ENCODE measurements at regions not wholly inside any gene's neighbourhood (a gene's known extent, or its start where the extent isn't known, plus 50 kb on each side); places are given as distances from the start of the nearest gene placed in this dataset.

- BruUV-seq (replicated peaks) = no TSS peak
- WGBS, 2 experiments (ENCODE audit: extremely low coverage in 2 of 2, insufficient read length in 1 of 2) = no CpG with 5 or more reads among the region's 3 CpGs
- no peak overlapping the region for H2AK9ac ChIP-seq (replicated peaks; ENCODE audit: low read depth, low read length, poor library complexity)
Measured at GRCh38 chr4:187449702-187450101, 545.9 kb upstream of the ZFP42 start.

More at GRCh38 chr4:187449702-187450101, 545.9 kb upstream of the ZFP42 start:
- Histone ChIP-seq H3K14ac (replicated peaks; ENCODE audit: low read depth, low read length) (peak overlapping the region; percentile 18; the same call in 1 of the 2 replicates), H3K9ac (ENCODE audit: low read depth, low read length) (no peak overlapping the region), H3K4me3 (ENCODE audit: insufficient read depth, low read depth, low read length) (no peak overlapping the region), H4K5ac (ENCODE audit: low read depth, low read length) (no peak overlapping the region), H4K20me1 (ENCODE audit: insufficient read depth, low read length) (no peaks in the 10 kb centered on the region), H4K91ac (ENCODE audit: insufficient read depth, low read depth, low read length) (no peak overlapping the region), H3K27ac (ENCODE audit: insufficient read depth, low read length) (no peak overlapping the region), H3K36me3 (ENCODE audit: control insufficient read depth, insufficient read depth, low read length) (no peaks in the 10 kb centered on the region), H3K23ac (ENCODE audit: low read depth, low read length) (peak overlapping the region; percentile 56; the same call in 1 of the 2 replicates), H4K8ac (ENCODE audit: low read depth in 2 of 2, low read length in 2 of 2) (no peak overlapping the region), H2AK5ac (ENCODE audit: low read depth, low read length) (no peak overlapping the region), H3K79me1 (ENCODE audit: low read depth in 1 of 2, low read length in 2 of 2) (no peaks in the 10 kb centered on the region), H2BK120ac (ENCODE audit: low read depth, low read length) (no peak overlapping the region), H3K18ac (ENCODE audit: low read depth, low read length) (0 out of 2 replicates have a peak overlapping the region, but pooled peaks have one; percentile 34), H2BK5ac (ENCODE audit: low read depth, low read length, poor library complexity, severe bottlenecking) (no peak overlapping the region), H3K56ac (ENCODE audit: extremely low read depth, insufficient read depth, low read length) (no peak overlapping the region), H3K4me1 (ENCODE audit: control insufficient read depth, insufficient read depth, low read length) (peaks cover 2% of the 10 kb centered on the region; the same call in 1 of the 2 replicates), H3K27me3 (ENCODE audit: control insufficient read depth, insufficient read depth, low read length) (no peaks in the 10 kb centered on the region), H3K9me3 (ENCODE audit: control insufficient read depth, insufficient read depth, low read length) (no peaks in the 10 kb centered on the region), H2BK20ac (ENCODE audit: low read depth, low read length) (no peak overlapping the region), H3K9me1 (ENCODE audit: insufficient read depth, low read length) (no peaks in the 10 kb centered on the region), H3K4ac (ENCODE audit: low read depth, low read length) (peak overlapping the region; percentile 51), H2BK15ac (ENCODE audit: low read depth, low read length) (no peak overlapping the region), H3K4me2 (ENCODE audit: low read depth, low read length) (no peak overlapping the region), H2AFZ (replicated peaks; ENCODE audit: low read length, poor library complexity) (peak overlapping the region; percentile 44)
- TF ChIP-seq BHLHE40 (IDR thresholded peaks at IDR 0.05; ENCODE audit: low read depth, low read length) (no peak), RFX5 (IDR thresholded peaks at IDR 0.05; ENCODE audit: low read depth, low read length) (no peak), MAZ (IDR thresholded peaks at IDR 0.05; ENCODE audit: borderline replicate concordance, low read depth, low read length) (no peak), NFE2L2 (IDR thresholded peaks at IDR 0.05; ENCODE audit: low read depth, low read length) (no peak), SMC3 (IDR thresholded peaks at IDR 0.05; ENCODE audit: low read depth, low read length) (no peak), CEBPB (IDR thresholded peaks at IDR 0.05; ENCODE audit: low read depth, low read length) (no peak), MXI1 (IDR thresholded peaks at IDR 0.05; ENCODE audit: borderline replicate concordance, low read depth, low read length) (no peak), CHD1 (IDR thresholded peaks at IDR 0.05; ENCODE audit: low read depth, low read length) (no peak), POLR2A (IDR thresholded peaks at IDR 0.05; ENCODE audit: low read depth, low read length) (no peak), RAD21 (IDR thresholded peaks at IDR 0.05; ENCODE audit: low read length) (no peak), MAFK (IDR thresholded peaks at IDR 0.05; ENCODE audit: low read depth, low read length) (no peak), RCOR1 (IDR thresholded peaks at IDR 0.05; ENCODE audit: insufficient replicate concordance, low read length) (no peak), FOS (IDR thresholded peaks at IDR 0.05; ENCODE audit: low read depth, low read length) (no peak)
- TF ChIP-seq, protein P1, sequence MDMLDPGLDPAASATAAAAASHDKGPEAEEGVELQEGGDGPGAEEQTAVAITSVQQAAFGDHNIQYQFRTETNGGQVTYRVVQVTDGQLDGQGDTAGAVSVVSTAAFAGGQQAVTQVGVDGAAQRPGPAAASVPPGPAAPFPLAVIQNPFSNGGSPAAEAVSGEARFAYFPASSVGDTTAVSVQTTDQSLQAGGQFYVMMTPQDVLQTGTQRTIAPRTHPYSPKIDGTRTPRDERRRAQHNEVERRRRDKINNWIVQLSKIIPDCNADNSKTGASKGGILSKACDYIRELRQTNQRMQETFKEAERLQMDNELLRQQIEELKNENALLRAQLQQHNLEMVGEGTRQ (IDR thresholded peaks at IDR 0.05; ENCODE audit: low read depth, low read length) = no peak
- TF ChIP-seq, protein P2, sequence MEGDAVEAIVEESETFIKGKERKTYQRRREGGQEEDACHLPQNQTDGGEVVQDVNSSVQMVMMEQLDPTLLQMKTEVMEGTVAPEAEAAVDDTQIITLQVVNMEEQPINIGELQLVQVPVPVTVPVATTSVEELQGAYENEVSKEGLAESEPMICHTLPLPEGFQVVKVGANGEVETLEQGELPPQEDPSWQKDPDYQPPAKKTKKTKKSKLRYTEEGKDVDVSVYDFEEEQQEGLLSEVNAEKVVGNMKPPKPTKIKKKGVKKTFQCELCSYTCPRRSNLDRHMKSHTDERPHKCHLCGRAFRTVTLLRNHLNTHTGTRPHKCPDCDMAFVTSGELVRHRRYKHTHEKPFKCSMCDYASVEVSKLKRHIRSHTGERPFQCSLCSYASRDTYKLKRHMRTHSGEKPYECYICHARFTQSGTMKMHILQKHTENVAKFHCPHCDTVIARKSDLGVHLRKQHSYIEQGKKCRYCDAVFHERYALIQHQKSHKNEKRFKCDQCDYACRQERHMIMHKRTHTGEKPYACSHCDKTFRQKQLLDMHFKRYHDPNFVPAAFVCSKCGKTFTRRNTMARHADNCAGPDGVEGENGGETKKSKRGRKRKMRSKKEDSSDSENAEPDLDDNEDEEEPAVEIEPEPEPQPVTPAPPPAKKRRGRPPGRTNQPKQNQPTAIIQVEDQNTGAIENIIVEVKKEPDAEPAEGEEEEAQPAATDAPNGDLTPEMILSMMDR (conservative IDR thresholded peaks at IDR 0.05; ENCODE audit: low read depth, low read length) = no peak
- TF ChIP-seq, protein P3, sequence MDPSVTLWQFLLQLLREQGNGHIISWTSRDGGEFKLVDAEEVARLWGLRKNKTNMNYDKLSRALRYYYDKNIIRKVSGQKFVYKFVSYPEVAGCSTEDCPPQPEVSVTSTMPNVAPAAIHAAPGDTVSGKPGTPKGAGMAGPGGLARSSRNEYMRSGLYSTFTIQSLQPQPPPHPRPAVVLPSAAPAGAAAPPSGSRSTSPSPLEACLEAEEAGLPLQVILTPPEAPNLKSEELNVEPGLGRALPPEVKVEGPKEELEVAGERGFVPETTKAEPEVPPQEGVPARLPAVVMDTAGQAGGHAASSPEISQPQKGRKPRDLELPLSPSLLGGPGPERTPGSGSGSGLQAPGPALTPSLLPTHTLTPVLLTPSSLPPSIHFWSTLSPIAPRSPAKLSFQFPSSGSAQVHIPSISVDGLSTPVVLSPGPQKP (IDR thresholded peaks at IDR 0.05; ENCODE audit: borderline replicate concordance, low read depth, low read length) = no peak
- DNase-seq (peak; percentile 3), ATAC-seq (ENCODE audit: low read depth) (no peak)
- dilution Hi-C loops (cut with HindIII; ENCODE audit: low sequenced_read_pairs, unreplicated experiment) (no loop called here), in situ Hi-C loops (cut with MboI; ENCODE audit: low sequenced_read_pairs) (no loop called here), intact Hi-C loops (cut with micrococcal nuclease) (loop anchor here (10.0 kb wide), 1 partner anchor 495 kb away; no protein-coding TSS in a partner anchor)
- POLR2A ChIA-PET (ENCODE audit: unreplicated experiment) = no interaction called here
- CTCF ChIA-PET = no interaction called here
